ENCODE measurements at regions not wholly inside any gene's neighbourhood (a gene's known extent, or its start where the extent isn't known, plus 50 kb on each side); places are given as distances from the start of the nearest gene placed in this dataset.

DNA sequence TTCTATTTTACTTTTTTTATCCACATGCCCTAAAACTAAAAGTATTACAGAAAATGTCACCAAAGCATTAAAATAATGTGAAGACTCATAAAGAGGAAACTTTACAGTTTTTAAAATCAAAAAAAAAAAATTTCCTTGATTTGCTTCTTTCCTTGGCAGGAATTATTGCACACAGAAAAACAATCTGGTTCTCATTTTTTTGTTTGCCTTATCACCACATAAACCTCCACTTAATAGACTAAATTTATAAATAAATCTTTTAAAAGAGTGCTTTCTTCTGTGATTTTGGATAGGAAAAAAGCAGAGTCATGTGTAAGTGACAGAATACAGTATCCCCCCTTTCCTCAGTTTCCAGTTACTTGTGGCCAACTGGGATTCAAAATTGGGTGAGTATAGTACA, 695.1 kb upstream of the CITED2 start:
- Histone ChIP-seq H3K4me1 (ENCODE audit: control insufficient read depth, insufficient read depth, low read length) (peaks cover 10% of the 10 kb centered on the region), H3K4me3 (ENCODE audit: low read length) (no peak overlapping the region), H3K9ac (ENCODE audit: low read length) (no peak overlapping the region), H3K27me3 (ENCODE audit: control insufficient read depth, insufficient read depth, low read length) (no peaks in the 10 kb centered on the region), H3K27ac (ENCODE audit: low read depth, low read length) (no peak overlapping the region), H3K36me3 (ENCODE audit: control insufficient read depth, insufficient read depth, low read length) (no peaks in the 10 kb centered on the region)

DNA sequence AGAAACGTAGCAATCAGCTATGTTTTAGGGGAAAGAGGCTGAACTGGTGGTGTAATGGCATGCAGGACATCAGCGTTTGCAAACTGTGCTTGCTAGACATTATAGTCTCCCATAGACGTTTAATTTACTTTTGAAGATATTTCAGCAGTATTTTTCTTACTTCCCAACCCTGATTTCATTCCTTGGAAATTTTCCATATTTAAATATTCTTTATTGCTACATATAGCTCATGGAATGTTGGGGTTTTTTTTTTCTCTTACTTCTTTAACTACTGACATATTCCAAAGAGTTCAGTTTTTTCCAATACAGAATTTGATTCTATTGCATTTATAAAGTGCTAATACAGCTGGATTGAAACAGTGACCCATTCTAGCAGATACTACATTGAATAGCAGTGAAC, 694.4 kb upstream of the CITED2 start:
- Histone ChIP-seq H3K4me3 (ENCODE audit: low read length) (no peak overlapping the region), H3K4me1 (ENCODE audit: control insufficient read depth, insufficient read depth, low read length) (peaks cover 10% of the 10 kb centered on the region), H3K36me3 (ENCODE audit: control insufficient read depth, insufficient read depth, low read length) (no peaks in the 10 kb centered on the region), H3K27me3 (ENCODE audit: control insufficient read depth, insufficient read depth, low read length) (no peaks in the 10 kb centered on the region), H3K27ac (ENCODE audit: low read depth, low read length) (no peak overlapping the region), H3K9ac (ENCODE audit: low read length) (no peak overlapping the region)

DNA sequence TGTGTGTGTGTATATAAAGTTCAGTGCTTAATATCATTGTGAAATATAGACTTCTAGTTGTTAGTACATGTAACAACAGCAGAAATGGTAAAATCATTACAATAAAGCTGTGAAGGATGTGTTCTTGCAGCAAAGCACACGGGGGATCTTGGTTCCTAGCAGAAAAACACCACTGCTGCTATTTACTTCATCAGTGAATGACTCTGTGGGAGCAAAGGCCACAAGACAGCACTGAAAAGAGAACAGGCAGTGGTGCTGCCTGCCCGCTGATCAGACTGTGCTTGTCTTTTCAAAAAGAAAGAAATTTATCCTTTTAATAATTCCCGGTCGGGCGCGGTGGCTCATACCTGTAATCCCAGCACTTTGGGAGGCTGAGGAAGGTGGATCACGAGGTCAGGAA, 689.9 kb upstream of the CITED2 start:
- peaks cover 9% of the 10 kb centered on the region for H3K4me1 ChIP-seq (ENCODE audit: control insufficient read depth, insufficient read depth, low read length)
- no peaks in the 10 kb centered on the region for H3K36me3 ChIP-seq (ENCODE audit: control insufficient read depth, insufficient read depth, low read length)
- no peak overlapping the region for H3K4me3 ChIP-seq (ENCODE audit: low read length)
- no peak overlapping the region for H3K27ac ChIP-seq (ENCODE audit: low read depth, low read length)
- H3K27me3 ChIP-seq (ENCODE audit: control insufficient read depth, insufficient read depth, low read length): no peaks in the 10 kb centered on the region
- H3K9ac ChIP-seq (ENCODE audit: low read length): no peak overlapping the region

DNA sequence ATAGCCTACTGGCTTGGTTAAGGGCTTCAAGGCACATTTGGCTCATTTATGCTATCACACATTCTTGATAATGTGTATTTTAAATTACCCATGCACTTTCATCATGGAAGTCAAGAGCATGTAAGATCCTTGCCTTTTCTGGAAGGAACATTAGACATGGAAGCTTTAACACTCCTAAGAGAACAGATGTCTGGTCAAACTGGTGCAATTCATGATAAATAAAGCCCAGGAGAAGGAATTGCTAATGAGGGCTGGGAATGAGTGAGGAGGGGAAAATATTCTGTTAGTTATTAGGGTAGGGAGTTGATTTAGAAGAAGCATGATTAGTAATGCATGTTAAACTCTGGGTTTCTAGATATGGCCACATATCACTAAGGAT, 688.6 kb upstream of the CITED2 start:
- Histone ChIP-seq H3K4me3 (ENCODE audit: low read length) (no peak overlapping the region), H3K36me3 (ENCODE audit: control insufficient read depth, insufficient read depth, low read length) (no peaks in the 10 kb centered on the region), H3K27me3 (ENCODE audit: control insufficient read depth, insufficient read depth, low read length) (no peaks in the 10 kb centered on the region), H3K4me1 (ENCODE audit: control insufficient read depth, insufficient read depth, low read length) (peaks cover 9% of the 10 kb centered on the region), H3K27ac (ENCODE audit: low read depth, low read length) (no peak overlapping the region), H3K9ac (ENCODE audit: low read length) (no peak overlapping the region)

DNA sequence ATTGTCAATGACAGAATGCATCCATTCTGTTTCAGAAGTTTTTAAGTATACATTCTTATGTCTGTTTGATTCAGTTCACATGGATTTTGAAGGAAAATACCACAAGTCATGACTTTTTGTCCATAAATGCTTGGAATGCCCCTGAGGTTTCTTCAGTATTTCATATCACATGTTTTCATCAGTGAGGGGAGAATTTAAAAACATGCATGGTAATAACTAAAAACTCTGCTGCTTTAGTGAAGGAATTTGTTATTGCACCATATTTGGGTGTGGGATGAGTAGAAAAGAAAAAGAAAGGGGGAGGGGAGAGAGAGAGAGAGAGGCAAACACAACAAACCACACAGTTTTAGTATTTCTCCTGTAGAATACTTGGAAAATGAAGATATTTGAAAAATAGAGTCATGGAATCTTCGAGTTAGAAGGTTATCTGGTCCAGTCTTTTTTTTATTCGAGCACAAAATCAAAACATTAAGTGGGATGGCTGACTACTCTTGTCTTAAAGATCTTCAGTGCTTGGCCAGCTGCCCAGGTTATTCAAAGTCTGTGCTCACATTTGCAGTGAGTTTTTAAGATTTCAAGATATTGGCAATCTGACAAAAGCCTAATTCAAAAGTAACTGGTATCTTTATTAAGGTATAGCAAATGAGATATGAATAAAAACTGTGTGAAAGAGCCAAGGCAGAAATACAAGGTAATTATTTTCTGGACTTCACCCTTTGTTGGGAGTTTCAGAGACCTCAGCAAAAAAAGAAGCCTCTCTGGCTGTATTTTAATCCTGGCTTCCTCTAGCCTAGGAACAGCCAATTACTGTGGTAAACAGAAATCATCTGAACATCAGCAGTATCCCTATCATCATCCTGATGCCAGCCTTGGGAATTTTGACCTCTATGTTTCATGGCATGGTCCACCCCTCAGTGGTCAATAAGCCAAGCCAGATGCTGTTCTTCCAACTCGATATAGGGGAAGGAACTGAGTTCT, 687.9 kb upstream of the CITED2 start:
- no peak overlapping the region for H3K27ac ChIP-seq (ENCODE audit: low read depth, low read length)

DNA sequence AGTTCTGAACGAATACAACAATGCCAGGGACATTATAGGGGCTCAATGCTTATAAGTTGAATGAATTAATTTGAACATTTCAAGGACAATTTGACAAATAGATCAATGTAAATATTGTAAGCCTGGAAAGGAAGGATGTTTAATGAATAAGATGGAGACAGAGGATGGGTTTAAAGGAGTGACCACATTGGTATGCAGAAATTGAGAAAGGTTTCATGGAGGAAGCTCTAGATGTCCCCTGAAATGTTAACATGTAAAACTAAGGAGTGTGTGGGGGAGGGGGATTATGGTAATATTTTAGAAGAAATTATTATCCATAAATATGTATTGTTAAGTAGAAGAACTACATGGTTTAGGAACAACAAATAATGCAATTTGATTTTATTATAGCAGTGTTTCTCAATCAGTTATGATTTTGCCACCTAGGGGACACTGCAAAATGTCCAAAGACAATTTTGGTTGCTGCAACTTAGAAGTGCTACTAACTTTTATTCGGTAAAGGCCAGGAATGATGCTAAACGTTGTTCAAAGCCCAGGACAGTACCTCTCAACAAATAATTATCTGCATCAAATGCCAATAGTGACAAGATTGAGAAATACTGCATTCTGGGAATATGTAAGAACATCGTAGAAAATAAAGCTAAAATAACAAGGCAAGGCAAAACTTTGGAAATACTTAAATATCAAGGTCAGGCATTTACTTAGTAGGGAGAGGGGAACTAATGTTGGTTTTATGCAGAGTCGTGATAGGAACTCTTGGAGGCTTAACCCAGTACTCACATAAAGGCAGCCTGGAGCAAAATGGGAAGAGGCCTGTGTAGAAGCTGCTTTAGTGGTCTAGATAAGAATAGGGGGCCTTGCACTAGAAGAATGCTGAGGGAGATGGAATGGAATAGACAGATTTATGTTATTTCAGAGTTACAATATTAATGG, 686.9 kb upstream of the CITED2 start:
- H3K27me3 ChIP-seq (ENCODE audit: control insufficient read depth, insufficient read depth, low read length): no peaks in the 10 kb centered on the region
- H3K27ac ChIP-seq (ENCODE audit: low read depth, low read length): no peak overlapping the region
- peaks cover 9% of the 10 kb centered on the region for H3K4me1 ChIP-seq (ENCODE audit: control insufficient read depth, insufficient read depth, low read length)
- H3K9ac ChIP-seq (ENCODE audit: low read length): no peak overlapping the region
- H3K4me3 ChIP-seq (ENCODE audit: low read length): no peak overlapping the region
- H3K36me3 ChIP-seq (ENCODE audit: control insufficient read depth, insufficient read depth, low read length): no peaks in the 10 kb centered on the region

More for the DNA sequence above, 687.9 kb upstream of the CITED2 start:
- Histone ChIP-seq H3K4me1 (ENCODE audit: control insufficient read depth, insufficient read depth, low read length) (peaks cover 9% of the 10 kb centered on the region), H3K4me3 (ENCODE audit: low read length) (no peak overlapping the region), H3K36me3 (ENCODE audit: control insufficient read depth, insufficient read depth, low read length) (no peaks in the 10 kb centered on the region), H3K27me3 (ENCODE audit: control insufficient read depth, insufficient read depth, low read length) (no peaks in the 10 kb centered on the region), H3K9ac (ENCODE audit: low read length) (no peak overlapping the region)

DNA sequence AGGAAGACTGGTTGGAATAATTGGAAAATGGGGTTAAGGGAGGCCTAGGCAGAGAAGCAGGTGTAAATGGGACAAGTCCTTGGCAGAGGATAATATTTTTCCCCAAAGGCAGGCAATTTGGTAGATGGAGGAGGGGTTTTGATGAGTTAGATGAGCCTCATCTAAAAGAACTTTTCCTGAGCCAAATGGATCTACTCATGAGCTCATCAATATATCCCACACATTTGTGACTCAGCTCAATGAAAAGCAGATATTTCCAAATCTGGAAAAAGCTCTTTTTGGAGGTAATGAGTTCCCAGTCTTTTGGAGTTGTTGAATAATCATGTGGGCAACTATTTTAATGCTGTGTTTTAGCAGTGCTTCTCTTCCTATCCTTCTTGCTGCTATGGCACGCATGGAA, 685.5 kb upstream of the CITED2 start:
- no peak overlapping the region for H3K4me3 ChIP-seq (ENCODE audit: low read length)
- H3K27me3 ChIP-seq (ENCODE audit: control insufficient read depth, insufficient read depth, low read length): no peaks in the 10 kb centered on the region
- no peak overlapping the region for H3K27ac ChIP-seq (ENCODE audit: low read depth, low read length)
- peaks cover 9% of the 10 kb centered on the region for H3K4me1 ChIP-seq (ENCODE audit: control insufficient read depth, insufficient read depth, low read length)
- no peak overlapping the region for H3K9ac ChIP-seq (ENCODE audit: low read length)
- no peaks in the 10 kb centered on the region for H3K36me3 ChIP-seq (ENCODE audit: control insufficient read depth, insufficient read depth, low read length)

DNA sequence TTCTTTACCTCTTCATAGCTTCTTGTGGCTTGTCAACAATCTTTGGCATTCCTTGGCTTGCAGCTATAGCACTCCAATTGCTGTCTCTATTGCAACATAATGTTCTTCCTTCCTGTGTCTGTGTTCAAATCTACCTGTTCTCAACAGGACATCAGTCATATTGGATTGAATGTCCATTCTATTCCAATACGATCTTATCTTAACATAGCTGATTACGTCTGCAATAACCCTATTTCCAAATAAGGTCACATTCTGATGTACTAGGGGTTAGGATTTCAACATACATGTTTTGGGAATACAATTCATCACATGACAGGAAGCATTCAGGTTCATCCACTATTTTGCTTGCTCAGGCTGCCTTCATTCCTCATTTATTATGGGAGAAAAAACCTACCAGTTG, 684.4 kb upstream of the CITED2 start:
- Histone ChIP-seq H3K27ac (ENCODE audit: low read depth, low read length) (no peak overlapping the region), H3K36me3 (ENCODE audit: control insufficient read depth, insufficient read depth, low read length) (no peaks in the 10 kb centered on the region), H3K9ac (ENCODE audit: low read length) (no peak overlapping the region), H3K27me3 (ENCODE audit: control insufficient read depth, insufficient read depth, low read length) (no peaks in the 10 kb centered on the region), H3K4me1 (ENCODE audit: control insufficient read depth, insufficient read depth, low read length) (peaks cover 9% of the 10 kb centered on the region), H3K4me3 (ENCODE audit: low read length) (no peak overlapping the region)

DNA sequence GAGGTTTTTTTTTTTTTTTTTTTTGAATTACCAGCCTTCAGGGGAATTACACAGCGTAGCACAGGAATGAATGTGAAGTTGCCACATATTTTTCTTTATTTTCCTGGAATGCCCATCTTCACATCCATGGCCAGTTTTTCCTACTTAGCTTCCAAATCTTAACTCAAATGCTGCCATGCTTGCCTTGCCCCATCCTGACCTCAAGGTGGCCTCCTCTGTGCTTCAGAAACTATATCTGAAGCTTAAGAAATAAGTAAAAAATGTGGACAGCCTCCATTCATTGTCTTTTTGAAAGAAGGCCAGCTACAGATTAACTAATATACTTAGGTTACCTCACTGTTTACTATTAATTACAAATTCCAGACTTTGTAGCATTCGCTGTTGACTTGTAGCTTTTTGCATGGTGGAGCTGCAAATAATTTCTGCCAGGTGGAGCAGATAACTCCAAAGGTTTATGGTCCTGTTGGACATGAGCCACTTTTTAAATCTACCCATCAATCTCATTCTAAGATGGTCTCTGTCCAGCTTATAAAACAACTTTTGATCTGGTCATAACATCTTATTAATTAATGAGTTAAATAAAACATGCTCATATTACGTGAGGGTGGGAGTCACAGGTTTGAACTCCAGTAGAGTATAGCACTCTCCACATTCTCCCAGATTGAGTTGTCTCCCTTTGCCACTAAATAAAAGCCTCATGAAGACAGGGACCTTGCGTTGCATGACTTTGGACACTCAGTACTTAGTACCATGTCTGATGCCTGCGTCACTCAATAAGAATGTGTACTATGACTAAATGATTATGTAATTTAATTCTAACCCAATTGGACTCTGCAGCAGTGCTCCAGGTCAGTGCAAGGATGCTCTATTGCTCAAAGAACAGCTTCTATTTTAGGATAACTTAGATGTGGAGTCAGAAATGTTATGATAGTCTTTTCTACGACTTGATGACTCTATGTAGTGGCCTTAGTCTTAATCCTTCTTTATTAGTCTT, 678.6 kb upstream of the CITED2 start:
- Histone ChIP-seq H3K4me1 (ENCODE audit: control insufficient read depth, insufficient read depth, low read length) (peaks cover 3% of the 10 kb centered on the region), H3K4me3 (ENCODE audit: low read length) (no peak overlapping the region), H3K27me3 (ENCODE audit: control insufficient read depth, insufficient read depth, low read length) (no peaks in the 10 kb centered on the region), H3K36me3 (ENCODE audit: control insufficient read depth, insufficient read depth, low read length) (no peaks in the 10 kb centered on the region), H3K27ac (ENCODE audit: low read depth, low read length) (no peak overlapping the region), H3K9ac (ENCODE audit: low read length) (no peak overlapping the region)

DNA sequence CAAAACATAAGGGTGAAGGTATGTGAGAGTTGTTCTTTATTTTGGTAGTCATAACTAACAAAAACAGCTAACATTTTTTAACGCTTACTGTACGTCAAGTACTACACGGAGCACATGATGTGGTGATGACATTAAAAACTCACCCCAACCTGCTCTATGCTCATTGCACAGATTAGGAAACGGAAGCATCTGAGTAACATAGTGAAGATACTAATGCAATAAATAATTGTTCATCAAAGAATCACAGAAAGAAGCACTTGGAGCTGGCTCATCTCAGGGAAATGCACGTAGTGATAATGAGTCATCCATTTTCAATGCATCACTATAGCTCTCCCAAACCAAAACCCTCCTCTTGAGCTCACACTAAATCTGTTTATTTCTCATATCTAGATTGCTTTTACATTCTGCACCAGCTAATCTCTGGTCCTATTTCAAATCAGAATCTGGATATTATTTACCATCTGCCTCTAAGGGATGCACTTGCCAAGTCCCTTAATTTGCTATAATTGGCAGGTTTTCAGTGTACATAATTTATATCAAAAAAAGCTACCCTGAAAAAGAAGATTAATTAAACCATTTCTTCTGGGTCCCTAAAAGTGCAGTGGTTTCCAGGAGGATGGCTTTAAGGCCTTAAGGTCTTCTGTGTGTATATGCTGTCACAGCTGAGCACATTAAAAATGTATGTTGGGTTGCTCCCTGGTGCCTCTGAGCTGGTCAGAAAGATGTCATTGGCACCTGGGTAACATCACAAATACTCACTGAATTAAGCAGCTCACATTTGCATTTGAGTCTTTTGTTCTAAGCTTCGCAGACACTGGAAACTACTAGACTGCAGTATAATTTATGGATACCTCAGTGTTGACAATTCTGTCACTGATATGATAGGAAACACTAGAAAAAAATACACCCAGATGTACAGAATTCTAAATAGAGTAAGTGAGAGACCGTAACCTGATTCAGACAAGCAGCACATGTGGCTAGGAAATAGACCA, 677.4 kb upstream of the CITED2 start:
- no peak overlapping the region for H3K27ac ChIP-seq (ENCODE audit: low read depth, low read length)
- H3K27me3 ChIP-seq (ENCODE audit: control insufficient read depth, insufficient read depth, low read length): no peaks in the 10 kb centered on the region
- peaks cover 3% of the 10 kb centered on the region for H3K4me1 ChIP-seq (ENCODE audit: control insufficient read depth, insufficient read depth, low read length)
- H3K4me3 ChIP-seq (ENCODE audit: low read length): no peak overlapping the region
- H3K9ac ChIP-seq (ENCODE audit: low read length): no peak overlapping the region
- H3K36me3 ChIP-seq (ENCODE audit: control insufficient read depth, insufficient read depth, low read length): no peaks in the 10 kb centered on the region

Measured in rectal smooth muscle tissue (tissue), 1 donor.